GM12874 (cell line): ENCODE measurements at regions not wholly inside any gene's neighbourhood (a gene's known extent, or its start where the extent isn't known, plus 50 kb on each side); places are given as distances from the start of the nearest gene placed in this dataset.

Source experiments
- CTCF ChIP-seq: IDR thresholded peaks from 2 replicates; pipeline ENCODE4 v1.5.1; 2011; ENCODE audit warnings: low read depth, mild to moderate bottlenecking, control low read depth, low read length, moderate library complexity; ENCODE audit not compliant: insufficient read depth

- no peak for TF ChIP-seq CTCF
Measured at GRCh38 chr5:20536813-20537212, 548.8 kb upstream of the CDH18 start.

GRCh38 chr5:20536341-20536740 lies 548.3 kb upstream of the CDH18 start:
- no peak for TF ChIP-seq CTCF

- no peak for TF ChIP-seq CTCF
Measured at GRCh38 chr5:20528471-20528870, 540.5 kb upstream of the CDH18 start.

GRCh38 chr5:20524991-20525529 lies 537.1 kb upstream of the CDH18 start:
- no peak for TF ChIP-seq CTCF

- no peak for TF ChIP-seq CTCF
Measured at GRCh38 chr5:20522905-20523482, 535.0 kb upstream of the CDH18 start.

- TF ChIP-seq CTCF, result no peak
Measured at GRCh38 chr5:20515606-20516005, 527.6 kb upstream of the CDH18 start.

GRCh38 chr5:20514145-20514544 lies 526.1 kb upstream of the CDH18 start:
- no peak for TF ChIP-seq CTCF
